ENCODE measurements at regions not wholly inside any gene's neighbourhood (a gene's known extent, or its start where the extent isn't known, plus 50 kb on each side); places are given as distances from the start of the nearest gene placed in this dataset.
A peak's percentile ranks its signal among the peaks of the same experiment; 100 is the strongest.

GRCh38 chr3:153439780-153440179, 277.8 kb downstream of the RAP2B start:
- no peaks in the 10 kb centered on the region for H3K9me3 ChIP-seq (replicated peaks in 1 of 11)
- no peak overlapping the region for H3K4me2 ChIP-seq
- no peak overlapping the region for H3K27ac ChIP-seq
- no peak for TF ChIP-seq Cebpa-rat (IDR thresholded peaks at IDR 0.05)
- no peak overlapping the region for H3K4me3 ChIP-seq
- no peaks in the 10 kb centered on the region for H3K27me3 ChIP-seq
- H3K9ac ChIP-seq = no peak overlapping the region
- no peaks in the 10 kb centered on the region for H3K36me3 ChIP-seq
- peaks cover 0 to 23% (median 0%) of the 10 kb centered on the region in 10 experiments; a peak in 4 of 20 replicates for H3K4me1 ChIP-seq
- no peaks in the 10 kb centered on the region for H4K20me1 ChIP-seq

- Histone ChIP-seq H3K4me3 (no peak overlapping the region), H3K36me3 (no peaks in the 10 kb centered on the region), H4K20me1 (no peaks in the 10 kb centered on the region), H3K9me3 (replicated peaks in 1 of 11) (no peaks in the 10 kb centered on the region), H3K27ac (no peak overlapping the region), H3K9ac (no peak overlapping the region), H3K4me2 (no peak overlapping the region), H3K27me3 (no peaks in the 10 kb centered on the region), H3K4me1 (peaks cover 0 to 23% (median 0%) of the 10 kb centered on the region in 10 experiments; a peak in 4 of 20 replicates)
- TF ChIP-seq Cebpa-rat (IDR thresholded peaks at IDR 0.05) = no peak
These were observed 278.3 kb downstream of the RAP2B start for GRCh38 chr3:153440311-153440710.

- H3K4me3 ChIP-seq = no peak overlapping the region
- H3K4me1 ChIP-seq = peaks cover 0 to 17% (median 0%) of the 10 kb centered on the region in 10 experiments; a peak in 4 of 20 replicates
- no peak overlapping the region for H3K9ac ChIP-seq
- no peaks in the 10 kb centered on the region for H3K36me3 ChIP-seq
- H3K9me3 ChIP-seq (replicated peaks in 1 of 11) = no peaks in the 10 kb centered on the region
- TF ChIP-seq Cebpa-rat (IDR thresholded peaks at IDR 0.05) = no peak
- no peak overlapping the region for H3K4me2 ChIP-seq
- no peaks in the 10 kb centered on the region for H4K20me1 ChIP-seq
- no peaks in the 10 kb centered on the region for H3K27me3 ChIP-seq
- H3K27ac ChIP-seq = no peak overlapping the region
These were observed 280.4 kb downstream of the RAP2B start for GRCh38 chr3:153442386-153442785.

GRCh38 chr3:153442799-153443487, 280.9 kb downstream of the RAP2B start:
- Histone ChIP-seq H3K9ac (no peak overlapping the region), H3K4me1 (peaks cover 0 to 11% (median 0%) of the 10 kb centered on the region in 10 experiments; a peak in 4 of 20 replicates), H4K20me1 (no peaks in the 10 kb centered on the region), H3K9me3 (replicated peaks in 1 of 11) (no peaks in the 10 kb centered on the region), H3K4me2 (no peak overlapping the region), H3K27ac (no peak overlapping the region), H3K4me3 (no peak overlapping the region), H3K27me3 (no peaks in the 10 kb centered on the region), H3K36me3 (no peaks in the 10 kb centered on the region)
- TF ChIP-seq Cebpa-rat (IDR thresholded peaks at IDR 0.05) = no peak

- H3K36me3 ChIP-seq = no peaks in the 10 kb centered on the region
- H3K4me3 ChIP-seq = no peak overlapping the region
- no peaks in the 10 kb centered on the region for H3K27me3 ChIP-seq
- no peak overlapping the region for H3K9ac ChIP-seq
- no peaks in the 10 kb centered on the region for H4K20me1 ChIP-seq
- H3K4me1 ChIP-seq = peaks cover 0 to 1% (median 0%) of the 10 kb centered on the region in 10 experiments; a peak in 2 of 20 replicates
- no peak overlapping the region for H3K4me2 ChIP-seq
- H3K9me3 ChIP-seq (replicated peaks in 1 of 11) = no peaks in the 10 kb centered on the region
- no peak overlapping the region for H3K27ac ChIP-seq
- TF ChIP-seq Cebpa-rat (IDR thresholded peaks at IDR 0.05) = no peak
These were observed 281.9 kb downstream of the RAP2B start for GRCh38 chr3:153443961-153444360.

DNA sequence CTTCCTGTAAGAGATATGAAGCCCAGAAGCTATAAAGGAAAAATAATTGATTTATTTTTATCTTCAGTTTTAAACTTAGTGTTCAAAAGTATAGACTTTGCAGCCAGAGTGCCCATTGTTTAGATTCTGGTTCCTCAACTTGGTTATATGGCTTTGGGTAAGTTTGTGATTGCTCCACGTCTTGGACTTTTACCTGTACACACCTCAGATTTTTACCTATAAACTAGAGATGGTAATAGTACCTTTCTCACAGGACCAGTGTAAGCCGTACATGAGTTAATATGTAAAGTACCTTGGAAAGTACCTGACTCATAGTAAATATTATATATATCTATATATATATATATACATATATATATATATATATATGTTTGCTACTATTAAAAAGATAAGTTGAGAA, 283.8 kb downstream of the RAP2B start:
- no peaks in the 10 kb centered on the region for H3K4me1 ChIP-seq
- H3K4me2 ChIP-seq = no peak overlapping the region
- H3K4me3 ChIP-seq = no peak overlapping the region
- H3K9me3 ChIP-seq (replicated peaks in 1 of 11) = no peaks in the 10 kb centered on the region
- H3K27ac ChIP-seq = no peak overlapping the region
- H3K27me3 ChIP-seq = no peaks in the 10 kb centered on the region
- no peak for TF ChIP-seq Cebpa-rat (IDR thresholded peaks at IDR 0.05)
- no peak overlapping the region for H3K9ac ChIP-seq
- H4K20me1 ChIP-seq = no peaks in the 10 kb centered on the region
- H3K36me3 ChIP-seq = no peaks in the 10 kb centered on the region

- no peak for TF ChIP-seq Cebpa-rat (IDR thresholded peaks at IDR 0.05)
- Histone ChIP-seq H3K27ac (no peak overlapping the region), H3K4me1 (no peaks in the 10 kb centered on the region)
These were observed 286.3 kb downstream of the RAP2B start for GRCh38 chr3:153448151-153448829.

GRCh38 chr3:153456833-153457545, 295.0 kb downstream of the RAP2B start:
- Histone ChIP-seq H4K20me1 (no peaks in the 10 kb centered on the region), H3K27me3 (no peaks in the 10 kb centered on the region), H3K4me1 (peaks cover 0 to 9% (median 0%) of the 10 kb centered on the region in 10 experiments; a peak in 3 of 20 replicates), H3K4me2 (no peak overlapping the region), H3K27ac (no peak overlapping the region), H3K36me3 (no peaks in the 10 kb centered on the region), H3K4me3 (no peak overlapping the region), H3K9ac (no peak overlapping the region), H3K9me3 (replicated peaks in 1 of 11) (no peaks in the 10 kb centered on the region)
- no peak for TF ChIP-seq Cebpa-rat (IDR thresholded peaks at IDR 0.05)

More at GRCh38 chr3:153448151-153448829, 286.3 kb downstream of the RAP2B start:
- Histone ChIP-seq H3K4me3 (no peak overlapping the region), H4K20me1 (no peaks in the 10 kb centered on the region), H3K36me3 (no peaks in the 10 kb centered on the region), H3K9ac (no peak overlapping the region), H3K27me3 (no peaks in the 10 kb centered on the region), H3K4me2 (no peak overlapping the region), H3K9me3 (replicated peaks in 1 of 11) (no peaks in the 10 kb centered on the region)

- Histone ChIP-seq H3K9ac (no peak overlapping the region), H3K4me3 (no peak overlapping the region), H3K4me2 (peak overlapping the region in 1 of 11 experiments; percentile 33; a peak in 1 of 22 replicates), H3K9me3 (replicated peaks in 1 of 11) (no peaks in the 10 kb centered on the region; a peak in 1 of 22 replicates), H3K4me1 (peaks cover 0 to 10% (median 0%) of the 10 kb centered on the region in 10 experiments; a peak in 6 of 20 replicates), H3K27ac (no peak overlapping the region), H3K27me3 (no peaks in the 10 kb centered on the region), H4K20me1 (no peaks in the 10 kb centered on the region), H3K36me3 (no peaks in the 10 kb centered on the region)
- TF ChIP-seq Cebpa-rat (IDR thresholded peaks at IDR 0.05) = no peak
These were observed 296.9 kb downstream of the RAP2B start for GRCh38 chr3:153458881-153459280.

All from BLaER1 treated with 17β-estradiol and CSF1 and Interleukin-3, amounts not matched to agents 10 nM and 100 nM (cell line).